NCI-H82 (cell line): ENCODE measurements at regions not wholly inside any gene's neighbourhood (a gene's known extent, or its start where the extent isn't known, plus 50 kb on each side); places are given as distances from the start of the nearest gene placed in this dataset.
"Not testable (repeated sequence)": the region's sequence is repeated elsewhere in the genome, so short reads cannot be mapped to it uniquely, and the experiment has no call there.

ENCODE experiments used
- DNase-seq: peaks from one replicate; lab custom pipeline; 2025; lab: John Stamatoyannopoulos, UW

DNA sequence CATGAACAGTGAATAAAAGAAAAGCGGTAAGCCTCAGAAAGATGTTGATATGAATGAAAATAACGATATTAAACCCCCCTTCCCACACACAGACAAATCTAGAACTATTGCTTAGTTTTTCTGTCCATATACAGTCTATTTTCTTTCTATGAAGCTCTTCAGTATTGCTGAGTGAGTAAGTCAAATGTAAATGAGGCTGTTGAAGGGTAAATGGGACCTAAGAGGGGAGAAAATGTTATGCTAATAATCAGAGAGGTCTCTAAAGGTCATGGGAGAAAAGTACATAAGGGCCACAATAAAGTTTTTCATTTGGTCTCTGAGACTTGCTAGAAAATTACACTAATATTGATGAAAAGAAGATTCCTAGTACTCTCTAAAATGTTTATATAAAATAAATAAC, 56.2 kb downstream of the PABPC4L start:
- DNase-seq = no peak

- no peak for DNase-seq
Observed at GRCh38 chr4:134144337-134144736, 57.3 kb downstream of the PABPC4L start.

DNA sequence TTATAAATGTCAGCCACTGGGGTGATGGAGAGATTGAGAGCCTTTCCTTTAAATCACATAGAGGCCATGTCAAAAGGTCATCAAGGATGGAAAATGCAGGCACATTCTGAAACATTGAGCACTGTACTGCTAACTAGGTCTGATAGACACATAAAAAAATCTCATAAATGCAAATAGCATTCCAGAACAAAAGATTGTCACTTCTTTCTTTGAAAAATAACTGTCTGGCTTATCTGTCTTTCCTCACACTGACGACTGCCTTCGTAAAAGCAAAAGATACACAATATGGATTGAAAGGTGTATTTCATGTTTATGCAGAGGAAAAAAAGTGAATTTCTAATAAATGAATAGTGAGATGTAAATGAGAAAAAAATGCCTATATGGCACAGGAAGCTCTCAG, 59.9 kb downstream of the PABPC4L start:
- DNase-seq = no peak

DNA sequence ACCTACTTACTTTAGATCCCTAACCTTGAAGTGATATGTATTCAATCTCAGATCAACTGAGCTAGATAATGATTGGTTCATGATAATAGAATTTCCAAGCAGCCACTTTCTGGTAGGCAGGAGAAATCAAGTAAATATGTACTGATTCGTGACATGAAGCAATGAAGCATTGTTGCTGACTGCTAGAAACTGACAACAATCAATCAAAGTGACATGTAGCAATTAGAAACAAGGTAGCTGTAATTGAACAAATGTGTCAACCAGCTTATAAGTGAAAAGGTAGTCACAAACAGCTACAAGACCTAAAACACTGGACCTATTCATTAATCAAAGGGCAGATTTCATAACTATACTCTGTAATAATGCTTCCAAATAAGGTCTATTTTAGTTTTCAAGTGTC, 62.4 kb downstream of the PABPC4L start:
- no peak for DNase-seq

- no peak for DNase-seq
Observed at GRCh38 chr4:134132086-134132783, 69.4 kb downstream of the PABPC4L start.

- no peak for DNase-seq
Observed at GRCh38 chr4:134126955-134127354, 74.6 kb downstream of the PABPC4L start.

- DNase-seq = no peak
Observed at GRCh38 chr4:134126000-134126560, 75.5 kb downstream of the PABPC4L start.

GRCh38 chr4:134122903-134123302, 78.7 kb downstream of the PABPC4L start:
- no peak for DNase-seq

- DNase-seq = no peak
Observed at GRCh38 chr4:134117392-134118183, 84.0 kb downstream of the PABPC4L start.

DNA sequence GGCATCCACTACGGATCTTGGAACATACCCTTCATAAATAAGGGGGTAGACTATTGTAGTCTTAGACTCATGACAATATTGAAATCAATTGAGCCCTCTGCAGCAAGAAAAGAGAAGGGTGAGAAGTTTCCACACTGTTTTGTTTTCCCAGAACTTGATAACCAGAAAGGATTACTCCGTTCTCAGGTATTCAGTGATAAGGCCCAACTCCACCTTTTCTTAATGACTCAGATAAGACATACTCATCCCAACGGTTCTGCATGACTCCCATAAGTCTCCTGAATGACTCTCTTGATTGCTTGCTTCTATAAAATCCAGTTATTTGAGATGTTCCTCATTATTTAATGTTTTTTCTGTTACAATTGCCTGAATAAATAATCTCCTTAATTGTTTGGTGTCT, 111.7 kb downstream of the PABPC4L start:
- no peak for DNase-seq

- no peak for DNase-seq
Observed at GRCh38 chr4:134085496-134085895, 116.1 kb downstream of the PABPC4L start.

DNA sequence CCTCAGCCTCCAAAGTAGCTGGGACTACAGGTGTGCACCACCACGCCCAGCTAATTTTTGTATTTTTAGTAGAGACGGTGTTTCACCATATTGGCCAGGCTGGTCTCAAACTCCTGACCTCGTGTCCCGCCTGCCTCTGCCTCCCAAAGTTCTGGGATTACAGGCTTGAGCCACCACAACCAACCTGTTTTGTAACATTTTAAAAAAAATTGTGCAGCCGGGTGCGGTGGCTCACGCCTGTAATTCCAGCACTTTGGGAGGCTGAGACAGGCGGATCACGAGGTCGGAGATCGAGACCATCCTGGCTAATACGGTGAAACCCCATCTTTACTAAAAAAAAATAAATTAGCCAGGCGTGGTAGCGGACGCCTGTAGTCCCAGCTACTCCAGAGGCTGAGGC, 122.5 kb downstream of the PABPC4L start:
- not testable (repeated sequence) for DNase-seq

GRCh38 chr4:134078230-134078914, 123.2 kb downstream of the PABPC4L start:
- DNase-seq = no peak

GRCh38 chr4:134073711-134074110, 127.9 kb downstream of the PABPC4L start:
- DNase-seq = no peak

GRCh38 chr4:134072137-134072536, 129.5 kb downstream of the PABPC4L start:
- DNase-seq = no peak

GRCh38 chr4:134070174-134070573, 131.4 kb downstream of the PABPC4L start:
- no peak for DNase-seq

GRCh38 chr4:134057356-134057755, 144.2 kb downstream of the PABPC4L start:
- no peak for DNase-seq

DNA sequence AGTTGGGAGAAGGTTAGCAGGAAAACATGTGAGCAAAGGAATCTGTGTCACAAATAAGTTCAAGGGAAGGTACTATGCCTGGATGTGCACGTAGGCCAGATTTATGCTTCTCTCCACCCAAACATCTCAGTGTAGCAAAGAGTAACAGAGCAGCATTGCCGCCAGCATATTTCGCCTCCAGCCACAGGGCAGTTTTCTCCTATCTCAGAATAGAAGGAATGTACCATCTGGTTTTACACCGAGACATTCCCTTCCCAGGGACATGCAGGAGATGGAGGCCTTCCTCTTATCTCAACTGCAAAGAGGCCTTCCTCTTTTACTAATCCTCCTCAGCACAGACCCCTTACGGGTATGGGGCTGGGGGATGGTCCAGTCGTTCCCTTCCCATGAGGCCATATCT, 155.4 kb downstream of the PABPC4L start:
- not testable (repeated sequence) for DNase-seq

DNA sequence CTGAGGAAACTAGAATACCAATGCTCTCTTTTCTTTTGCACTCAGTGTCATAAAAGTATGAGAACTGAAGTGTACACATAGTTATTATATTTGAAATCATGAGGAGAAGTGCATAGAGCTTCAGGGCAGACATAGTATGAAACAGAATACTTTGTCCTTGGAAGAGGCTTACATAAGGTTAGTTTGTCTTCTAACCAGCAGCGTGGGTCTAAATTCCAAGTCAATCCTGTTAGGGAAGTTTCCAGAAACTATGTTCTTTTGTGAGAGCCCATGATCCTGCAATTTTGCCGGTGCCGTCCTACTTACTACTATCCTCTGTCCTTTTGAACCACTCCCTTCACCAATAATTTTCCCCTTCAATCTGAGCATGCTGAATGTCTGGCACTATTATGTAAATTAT, 156.2 kb downstream of the PABPC4L start:
- DNase-seq = no peak

- DNase-seq = no peak
Observed at GRCh38 chr4:134043266-134043665, 158.3 kb downstream of the PABPC4L start.

DNA sequence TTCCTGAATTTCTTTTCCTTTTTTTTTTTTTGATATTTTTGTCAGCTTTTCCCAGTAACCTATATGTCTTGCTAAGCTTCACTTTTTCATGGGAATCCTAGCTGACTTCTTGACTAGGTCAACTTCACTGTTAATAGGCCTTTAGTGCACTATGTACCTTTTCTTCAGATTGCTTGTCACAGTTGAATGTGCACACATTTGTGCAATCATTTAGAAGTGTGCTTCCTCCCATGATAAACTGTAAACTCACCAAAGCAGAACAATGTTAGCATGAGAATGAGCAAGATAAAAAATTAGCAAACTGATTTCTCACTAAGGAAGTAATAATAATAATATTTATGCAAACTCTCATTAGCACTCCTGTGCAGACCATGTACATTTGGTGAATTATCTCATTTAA, 173.2 kb downstream of the PABPC4L start:
- no peak for DNase-seq

GRCh38 chr4:134027931-134028330, 173.7 kb downstream of the PABPC4L start:
- DNase-seq = no peak

DNA sequence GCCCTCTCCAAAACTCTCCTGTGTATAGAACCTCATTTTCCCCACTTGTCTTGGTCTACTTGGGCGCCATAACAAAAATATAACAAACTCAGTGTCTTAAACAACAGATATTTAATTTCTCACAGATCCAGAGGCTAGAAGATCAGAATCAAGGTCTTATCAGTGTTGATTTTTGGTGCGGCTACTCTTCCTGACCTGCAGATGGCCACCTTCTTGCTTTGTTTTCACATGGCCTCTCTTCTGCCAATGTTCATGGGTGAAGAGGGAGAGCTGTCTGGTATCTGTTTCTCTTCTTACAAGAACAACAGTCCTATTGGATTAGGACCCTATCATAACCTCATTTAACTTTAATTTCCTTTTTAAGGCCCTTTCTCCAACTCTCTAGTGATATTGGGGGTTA, 177.3 kb downstream of the PABPC4L start:
- peak; percentile 50 for DNase-seq
